Skeletal muscle satellite cell (primary cell): ENCODE measurements at regions not wholly inside any gene's neighbourhood (a gene's known extent, or its start where the extent isn't known, plus 50 kb on each side); places are given as distances from the start of the nearest gene placed in this dataset.

Source experiments
- H3K27me3 ChIP-seq: 2 replicates; pipeline ENCODE4 v1.7.0; 2013; ENCODE audit warnings: low read length; ENCODE audit not compliant: control insufficient read depth, insufficient read depth
- H3K36me3 ChIP-seq: 2 replicates; pipeline ENCODE4 v1.7.0; 2013; ENCODE audit warnings: mild to moderate bottlenecking, control low read depth, low read length; ENCODE audit not compliant: insufficient read depth
- H3K4me1 ChIP-seq: 2 replicates; pipeline ENCODE4 v1.7.0; 2013; ENCODE audit warnings: low read length; ENCODE audit not compliant: control insufficient read depth, insufficient read depth
- H3K4me2 ChIP-seq: 2 replicates; pipeline ENCODE4 v1.7.0; 2013; ENCODE audit warnings: mild to moderate bottlenecking, low read length
- H3K4me3 ChIP-seq: 2 replicates; pipeline ENCODE4 v1.7.0; 2013; ENCODE audit warnings: low read length
- H3K9ac ChIP-seq: 2 replicates; pipeline ENCODE4 v1.7.0; 2013; ENCODE audit warnings: mild to moderate bottlenecking, low read depth, low read length, moderate library complexity
- H3K9me3 ChIP-seq: replicated peaks from 2 replicates; pipeline ENCODE4 v1.7.0; 2013; ENCODE audit warnings: mild to moderate bottlenecking, control low read depth, low read length

DNA sequence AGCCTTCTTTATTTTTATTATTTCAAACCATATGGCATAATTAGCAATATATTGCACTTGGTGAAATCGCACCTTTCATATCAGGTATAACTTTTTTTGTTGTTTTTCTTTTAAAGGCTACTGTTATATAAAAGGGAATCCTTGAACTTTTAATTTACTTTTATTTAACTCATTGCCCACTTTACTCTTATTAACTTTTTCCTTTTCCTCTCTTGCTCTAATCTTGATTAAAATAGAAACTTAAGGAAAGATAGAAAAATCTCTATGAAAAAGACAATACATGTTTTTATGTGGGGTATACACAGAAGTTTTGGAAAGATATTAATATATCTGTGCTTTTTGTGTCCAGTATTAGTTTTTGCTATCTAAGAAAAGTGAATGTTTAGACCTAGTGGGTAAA lies 805.8 kb downstream of the USP25 start:
- peaks cover 6% of the 10 kb centered on the region for H3K36me3 ChIP-seq
- peak overlapping the region; percentile 86 for H3K9ac ChIP-seq
- H3K9me3 ChIP-seq = no peaks in the 10 kb centered on the region
- peak overlapping the region; percentile 69 for H3K4me3 ChIP-seq
- H3K4me1 ChIP-seq = peaks cover 42% of the 10 kb centered on the region
- no peaks in the 10 kb centered on the region for H3K27me3 ChIP-seq
- peak overlapping the region; percentile 90 for H3K4me2 ChIP-seq

DNA sequence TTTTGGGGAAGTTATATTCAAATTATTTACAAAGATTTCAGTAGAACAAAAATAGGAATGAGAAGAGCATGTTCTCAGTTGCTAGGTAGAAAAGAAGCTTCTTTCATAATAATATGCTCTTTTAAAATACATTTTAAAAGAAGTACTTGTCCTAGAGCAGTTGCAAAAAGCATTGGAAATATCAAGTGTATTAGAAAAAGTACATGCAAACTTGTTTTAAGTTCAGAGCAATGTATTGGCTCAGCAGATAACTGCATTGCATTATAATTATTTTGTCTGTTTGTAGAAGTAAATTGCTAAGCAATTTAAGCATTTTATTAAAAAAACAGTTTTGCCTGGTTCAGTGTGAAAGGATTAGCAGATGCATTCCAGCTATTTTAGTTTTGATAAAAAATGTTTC lies 806.4 kb downstream of the USP25 start:
- Histone ChIP-seq H3K9me3 (no peaks in the 10 kb centered on the region), H3K36me3 (peaks cover 6% of the 10 kb centered on the region), H3K4me1 (peaks cover 43% of the 10 kb centered on the region), H3K4me3 (peak overlapping the region; percentile 69), H3K27me3 (no peaks in the 10 kb centered on the region), H3K4me2 (peak overlapping the region; percentile 90), H3K9ac (peak overlapping the region; percentile 86)

GRCh38 chr21:16536643-16537434 lies 807.1 kb downstream of the USP25 start:
- Histone ChIP-seq H3K9ac (peak overlapping the region; percentile 86), H3K27me3 (no peaks in the 10 kb centered on the region), H3K4me2 (peak overlapping the region; percentile 90), H3K36me3 (peaks cover 6% of the 10 kb centered on the region), H3K4me1 (peaks cover 47% of the 10 kb centered on the region), H3K4me3 (peak overlapping the region; percentile 69), H3K9me3 (no peaks in the 10 kb centered on the region)

DNA sequence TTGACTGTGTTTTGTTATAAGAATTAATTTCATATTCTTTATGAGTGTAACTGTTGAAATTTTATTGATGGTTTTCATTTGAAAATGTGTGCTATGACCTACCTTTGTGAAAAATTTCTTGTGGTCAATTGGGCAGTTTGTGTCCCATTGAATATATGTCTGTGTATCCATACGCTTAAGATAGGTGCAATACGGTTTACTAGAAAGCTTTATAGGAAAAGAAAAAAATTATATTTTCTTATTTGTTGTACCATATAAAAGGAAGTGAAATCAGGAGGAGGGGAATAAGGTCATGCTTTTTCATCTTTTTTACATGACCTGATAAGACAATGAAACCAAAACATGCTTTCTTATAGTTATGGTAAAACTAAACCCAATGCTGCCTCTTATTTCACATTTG lies 807.7 kb downstream of the USP25 start:
- H3K9ac ChIP-seq = peak overlapping the region; percentile 86
- peaks cover 46% of the 10 kb centered on the region for H3K4me1 ChIP-seq
- H3K36me3 ChIP-seq = peaks cover 6% of the 10 kb centered on the region
- H3K9me3 ChIP-seq = no peaks in the 10 kb centered on the region
- no peaks in the 10 kb centered on the region for H3K27me3 ChIP-seq
- H3K4me3 ChIP-seq = peak overlapping the region; percentile 69
- peak overlapping the region; percentile 90 for H3K4me2 ChIP-seq

GRCh38 chr21:16538405-16538804 lies 808.6 kb downstream of the USP25 start:
- Histone ChIP-seq H3K9me3 (no peaks in the 10 kb centered on the region), H3K4me2 (peak overlapping the region; percentile 90), H3K4me1 (peaks cover 37% of the 10 kb centered on the region), H3K36me3 (peaks cover 6% of the 10 kb centered on the region), H3K27me3 (no peaks in the 10 kb centered on the region), H3K9ac (peak overlapping the region; percentile 86), H3K4me3 (peak overlapping the region; percentile 69)

DNA sequence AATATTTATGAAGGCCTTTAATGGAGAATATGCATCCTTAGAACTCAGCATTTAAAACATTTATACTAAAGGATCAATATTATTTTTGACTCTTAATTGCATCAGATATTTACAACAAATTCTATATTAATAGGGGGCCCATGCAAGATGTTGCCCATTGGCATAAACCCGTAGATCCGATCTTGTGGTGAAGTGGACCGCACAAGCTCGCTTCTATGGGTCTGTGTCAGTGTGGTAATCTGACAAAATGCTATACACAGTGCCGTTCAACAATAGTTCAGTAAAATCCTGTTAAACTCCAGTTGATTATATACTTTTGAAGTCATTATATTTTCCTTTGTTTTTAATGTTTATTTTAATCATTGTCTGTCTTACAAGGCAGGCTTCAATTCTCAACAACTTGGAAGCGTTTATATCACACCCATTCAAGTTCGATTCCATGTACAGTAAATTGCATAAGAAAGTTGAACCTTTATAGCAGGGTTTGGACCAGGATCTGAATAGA lies 809.2 kb downstream of the USP25 start:
- H3K4me3 ChIP-seq = no peak overlapping the region
- H3K9me3 ChIP-seq = no peaks in the 10 kb centered on the region
- no peak overlapping the region for H3K9ac ChIP-seq
- no peaks in the 10 kb centered on the region for H3K27me3 ChIP-seq
- H3K4me1 ChIP-seq = peaks cover 31% of the 10 kb centered on the region
- peak overlapping the region; percentile 90 for H3K4me2 ChIP-seq
- H3K36me3 ChIP-seq = peaks cover 6% of the 10 kb centered on the region

GRCh38 chr21:16540966-16541727 lies 811.4 kb downstream of the USP25 start:
- Histone ChIP-seq H3K4me3 (no peak overlapping the region), H3K4me2 (no peak overlapping the region), H3K27me3 (no peaks in the 10 kb centered on the region)

GRCh38 chr21:16550118-16550517 lies 820.3 kb downstream of the USP25 start:
- H3K4me2 ChIP-seq = no peak overlapping the region
- H3K36me3 ChIP-seq = no peaks in the 10 kb centered on the region
- H3K9ac ChIP-seq = no peak overlapping the region
- H3K4me1 ChIP-seq = peaks cover 4% of the 10 kb centered on the region
- no peaks in the 10 kb centered on the region for H3K27me3 ChIP-seq
- H3K4me3 ChIP-seq = no peak overlapping the region
- H3K9me3 ChIP-seq = no peaks in the 10 kb centered on the region

More at GRCh38 chr21:16540966-16541727, 811.4 kb downstream of the USP25 start:
- peaks cover 14% of the 10 kb centered on the region for H3K4me1 ChIP-seq
- H3K9me3 ChIP-seq = no peaks in the 10 kb centered on the region
- peaks cover 6% of the 10 kb centered on the region for H3K36me3 ChIP-seq
- H3K9ac ChIP-seq = no peak overlapping the region

- Histone ChIP-seq H3K9me3 (no peaks in the 10 kb centered on the region), H3K4me2 (no peak overlapping the region), H3K27me3 (no peaks in the 10 kb centered on the region), H3K36me3 (no peaks in the 10 kb centered on the region), H3K4me1 (peaks cover 4% of the 10 kb centered on the region), H3K4me3 (no peak overlapping the region), H3K9ac (no peak overlapping the region)
These were observed 821.3 kb downstream of the USP25 start for GRCh38 chr21:16550917-16551741.

GRCh38 chr21:16552880-16553279 lies 823.1 kb downstream of the USP25 start:
- Histone ChIP-seq H3K9me3 (no peaks in the 10 kb centered on the region), H3K4me1 (peaks cover 4% of the 10 kb centered on the region), H3K9ac (no peak overlapping the region), H3K4me2 (no peak overlapping the region), H3K27me3 (no peaks in the 10 kb centered on the region), H3K36me3 (peaks cover 3% of the 10 kb centered on the region), H3K4me3 (no peak overlapping the region)

DNA sequence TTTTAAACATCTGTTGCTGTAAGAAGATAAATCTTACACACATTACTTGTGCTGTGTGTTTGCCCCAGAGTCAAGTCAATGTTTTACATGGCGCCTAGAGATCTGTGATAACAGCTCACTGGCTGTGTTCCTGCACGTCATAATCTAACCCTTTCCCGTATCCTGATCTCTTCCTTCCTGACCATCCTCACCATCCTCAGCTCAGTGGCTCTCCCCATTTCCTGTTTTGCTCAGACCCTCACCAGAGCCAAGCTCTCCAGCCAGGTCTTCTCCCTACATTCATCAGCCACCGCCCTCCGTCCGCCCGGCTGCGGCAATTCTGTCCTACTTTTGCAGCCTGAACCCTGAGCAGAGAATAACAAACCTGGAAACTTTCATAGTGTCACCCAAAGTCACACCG lies 824.7 kb downstream of the USP25 start:
- no peak overlapping the region for H3K4me2 ChIP-seq
- peaks cover 3% of the 10 kb centered on the region for H3K36me3 ChIP-seq

More for the DNA sequence above, 824.7 kb downstream of the USP25 start:
- H3K4me3 ChIP-seq = no peak overlapping the region
- H3K9me3 ChIP-seq = no peaks in the 10 kb centered on the region
- no peaks in the 10 kb centered on the region for H3K27me3 ChIP-seq
- peaks cover 4% of the 10 kb centered on the region for H3K4me1 ChIP-seq
- H3K9ac ChIP-seq = no peak overlapping the region
